ENCODE measurements at regions not wholly inside any gene's neighbourhood (a gene's known extent, or its start where the extent isn't known, plus 50 kb on each side); places are given as distances from the start of the nearest gene placed in this dataset.
"Not testable (repeated sequence)": the region's sequence is repeated elsewhere in the genome, so short reads cannot be mapped to it uniquely, and the experiment has no call there.

- DNase-seq (ENCODE audit: low spot score) = no peak
Measured at GRCh38 chr7:68730964-68731363, 867.3 kb upstream of the AUTS2 start.

- no peak for DNase-seq (ENCODE audit: low spot score)
Measured at GRCh38 chr7:68733219-68734153, 864.8 kb upstream of the AUTS2 start.

GRCh38 chr7:68734431-68734830 is 863.8 kb upstream of the AUTS2 start:
- DNase-seq (ENCODE audit: low spot score) = no peak

GRCh38 chr7:68739306-68739705 is 859.0 kb upstream of the AUTS2 start:
- no peak for DNase-seq (ENCODE audit: low spot score)

GRCh38 chr7:68744036-68744435 is 854.2 kb upstream of the AUTS2 start:
- no peak for DNase-seq (ENCODE audit: low spot score)

- no peak for DNase-seq (ENCODE audit: low spot score)
Measured at GRCh38 chr7:68748934-68749900, 849.1 kb upstream of the AUTS2 start.

- no peak for DNase-seq (ENCODE audit: low spot score)
Measured at GRCh38 chr7:68752485-68753178, 845.6 kb upstream of the AUTS2 start.

- DNase-seq (ENCODE audit: low spot score) = no peak
Measured at GRCh38 chr7:68754414-68754813, 843.9 kb upstream of the AUTS2 start.

- DNase-seq (ENCODE audit: low spot score) = no peak
Measured at GRCh38 chr7:68756986-68757495, 841.2 kb upstream of the AUTS2 start.

GRCh38 chr7:68760556-68760955 is 837.7 kb upstream of the AUTS2 start:
- DNase-seq (ENCODE audit: low spot score) = no peak

- no peak for DNase-seq (ENCODE audit: low spot score)
Measured at GRCh38 chr7:68767462-68767861, 830.8 kb upstream of the AUTS2 start.

GRCh38 chr7:68770649-68771048 is 827.6 kb upstream of the AUTS2 start:
- peak; percentile 96 for DNase-seq (ENCODE audit: low spot score)

- DNase-seq (ENCODE audit: low spot score) = no peak
Measured at GRCh38 chr7:68776326-68776725, 821.9 kb upstream of the AUTS2 start.

GRCh38 chr7:68783684-68784083 is 814.6 kb upstream of the AUTS2 start:
- no peak for DNase-seq (ENCODE audit: low spot score)

- DNase-seq (ENCODE audit: low spot score) = no peak
Measured at GRCh38 chr7:68785036-68785435, 813.2 kb upstream of the AUTS2 start.

GRCh38 chr7:68787566-68787965 is 810.7 kb upstream of the AUTS2 start:
- DNase-seq (ENCODE audit: low spot score) = no peak

GRCh38 chr7:68788529-68788928 is 809.7 kb upstream of the AUTS2 start:
- not testable (repeated sequence) for DNase-seq (ENCODE audit: low spot score)

- no peak for DNase-seq (ENCODE audit: low spot score)
Measured at GRCh38 chr7:68789597-68789996, 808.7 kb upstream of the AUTS2 start.

GRCh38 chr7:68792351-68792750 is 805.9 kb upstream of the AUTS2 start:
- DNase-seq (ENCODE audit: low spot score) = no peak

- no peak for DNase-seq (ENCODE audit: low spot score)
Measured at GRCh38 chr7:68793513-68793912, 804.8 kb upstream of the AUTS2 start.

- no peak for DNase-seq (ENCODE audit: low spot score)
Measured at GRCh38 chr7:68800316-68800715, 798.0 kb upstream of the AUTS2 start.
